ENCODE measurements at regions not wholly inside any gene's neighbourhood (a gene's known extent, or its start where the extent isn't known, plus 50 kb on each side); places are given as distances from the start of the nearest gene placed in this dataset.

- Mint-ChIP-seq H3K9me3 (peaks cover 0 to 5% of the 10 kb centered on the region in 2 experiments; a peak in 3 of 5 replicates), H3K4me1 (peaks cover 20 to 28% of the 10 kb centered on the region in 2 experiments), H3K27me3 (ENCODE audit: low read depth) (peaks cover 30% of the 10 kb centered on the region), H3K4me3 (no peak overlapping the region), H3K36me3 (ENCODE audit: insufficient read depth in 1 of 3, low read depth in 3 of 3) (peaks cover 6 to 8% (median 7%) of the 10 kb centered on the region in 3 experiments), H3K27ac (no peak overlapping the region)
- H2BK12ac ChIP-seq (ENCODE audit: insufficient read length, low read depth, low read length), result no peak overlapping the region
- H4K20me1 ChIP-seq (ENCODE audit: control insufficient read depth, insufficient read depth, insufficient read length), result no peaks in the 10 kb centered on the region
- no peak overlapping the region for H4K91ac ChIP-seq (ENCODE audit: insufficient read length, low read depth, low read length)
- no peaks in the 10 kb centered on the region for H3K79me2 ChIP-seq (ENCODE audit: insufficient read depth, low read length)
- peaks cover 5% of the 10 kb centered on the region for H3K9me3 ChIP-seq (ENCODE audit: control insufficient read depth, low read depth, low read length)
- no peak overlapping the region for H2BK5ac ChIP-seq (ENCODE audit: insufficient read length, low read length)
- H3K27me3 ChIP-seq (ENCODE audit: insufficient read depth, low read length), result no peaks in the 10 kb centered on the region; the same call in 1 of the 2 replicates
- no peak overlapping the region for H3K23ac ChIP-seq (ENCODE audit: insufficient read length, low read depth, low read length)
- no peak overlapping the region for H4K5ac ChIP-seq (ENCODE audit: insufficient read length, low read depth, low read length)
- H2BK120ac ChIP-seq (ENCODE audit: low read depth, low read length, poor library complexity, severe bottlenecking), result no peak overlapping the region
- H4K8ac ChIP-seq (replicated peaks; ENCODE audit: insufficient read length, low read depth, low read length), result no peak overlapping the region
- TF ChIP-seq CTCF (conservative IDR thresholded peaks at IDR 0.05), result no peak
- no peak overlapping the region for H2BK20ac ChIP-seq (ENCODE audit: low read depth, low read length, poor library complexity, severe bottlenecking)
- no peak overlapping the region for H3K14ac ChIP-seq (ENCODE audit: insufficient read depth, low read length)
- no peak overlapping the region for H3K27ac ChIP-seq (ENCODE audit: insufficient read length, low read depth, low read length)
- no peak overlapping the region for H2AK5ac ChIP-seq (ENCODE audit: insufficient read length, low read length)
- H3K79me1 ChIP-seq (ENCODE audit: insufficient read depth, low read depth, low read length, poor library complexity, severe bottlenecking), result no peaks in the 10 kb centered on the region
- H2BK15ac ChIP-seq (ENCODE audit: low read depth, low read length), result no peak overlapping the region
- H3K4ac ChIP-seq (ENCODE audit: low read depth, low read length), result no peak overlapping the region
- no peak overlapping the region for H3K4me2 ChIP-seq (ENCODE audit: insufficient read depth, insufficient read length, low read length)
- H3T11ph ChIP-seq (ENCODE audit: low read length), result no peak overlapping the region
- no peak overlapping the region for H3K18ac ChIP-seq (ENCODE audit: insufficient read length, low read depth, low read length)
- H3K9ac ChIP-seq (ENCODE audit: extremely low read depth, insufficient read length, low read length), result no peak overlapping the region
- no peak overlapping the region for H3K56ac ChIP-seq (ENCODE audit: insufficient read length, low read depth, low read length)
- no peak overlapping the region for H2AFZ ChIP-seq (ENCODE audit: low read length)
- H3K4me1 ChIP-seq (ENCODE audit: insufficient read depth, low read length), result no peaks in the 10 kb centered on the region; the same call in 1 of the 2 replicates
- no peak for DNase-seq
- H3K23me2 ChIP-seq (ENCODE audit: insufficient read length, low read depth, low read length, poor library complexity, severe bottlenecking), result no peaks in the 10 kb centered on the region
- WGBS (ENCODE audit: extremely low coverage, insufficient read length, low lambda C conversion rate), result no CpG with 5 or more reads among the region's 6 CpGs
Observed at GRCh38 chr22:26784772-26785171, 127.4 kb downstream of the MIAT start.
